ENCODE measurements at regions not wholly inside any gene's neighbourhood (a gene's known extent, or its start where the extent isn't known, plus 50 kb on each side); places are given as distances from the start of the nearest gene placed in this dataset.

DNA sequence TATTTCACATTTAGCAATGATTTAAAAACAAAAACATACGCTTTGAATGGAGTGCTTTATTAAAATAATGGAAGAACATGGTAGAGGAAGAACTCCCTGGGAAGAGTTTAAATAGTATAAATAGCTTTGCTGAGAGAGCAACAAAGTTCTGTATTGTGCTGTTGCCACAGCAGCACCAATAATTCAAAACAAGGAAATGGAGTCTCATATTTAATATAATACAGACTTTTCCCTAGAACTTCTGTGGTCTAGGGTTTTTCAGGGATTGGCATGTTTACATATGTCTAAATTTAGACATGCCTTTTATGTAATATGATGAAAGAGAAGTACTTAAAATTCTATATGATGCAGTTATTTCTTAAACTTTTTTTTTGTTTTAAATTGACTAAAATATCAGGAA is 217.2 kb upstream of the HDAC9 start:
- no peaks in the 10 kb centered on the region for H3K4me1 Mint-ChIP-seq (ENCODE audit: low read depth, unreplicated experiment)
- H3K36me3 Mint-ChIP-seq (ENCODE audit: low read depth, unreplicated experiment), result no peaks in the 10 kb centered on the region
- H3K79me2 ChIP-seq (ENCODE audit: insufficient read depth, low read length), result no peaks in the 10 kb centered on the region
- H3K27me3 Mint-ChIP-seq (ENCODE audit: low read depth, unreplicated experiment), result no peaks in the 10 kb centered on the region
- FAIRE-seq, result no peak
- H3K4me3 Mint-ChIP-seq (ENCODE audit: unreplicated experiment), result no peak overlapping the region
- no peak overlapping the region for H2AFZ ChIP-seq (ENCODE audit: low read depth, low read length)
- H3K27me3 ChIP-seq (ENCODE audit: insufficient read depth, low read length), result no peaks in the 10 kb centered on the region
- H3K9ac ChIP-seq (ENCODE audit: low read length), result no peak overlapping the region
- H3K4me1 ChIP-seq (ENCODE audit: insufficient read depth, low read length), result no peaks in the 10 kb centered on the region
- no peak overlapping the region for H3K4me2 ChIP-seq (ENCODE audit: low read length)
- no peak overlapping the region for H3K4me3 ChIP-seq (ENCODE audit: insufficient read depth, low read depth, low read length)
- H3K27ac Mint-ChIP-seq (ENCODE audit: unreplicated experiment), result no peak overlapping the region
- no peaks in the 10 kb centered on the region for H3K9me3 Mint-ChIP-seq (ENCODE audit: unreplicated experiment)
- H3K9me3 ChIP-seq (ENCODE audit: insufficient read depth, low read depth, low read length), result no peaks in the 10 kb centered on the region
- no peak for DNase-seq (ENCODE audit: low read depth)
- no peaks in the 10 kb centered on the region for H3K36me3 ChIP-seq (ENCODE audit: insufficient read depth, low read length)
- H4K20me1 ChIP-seq (ENCODE audit: insufficient read depth, low read length), result no peaks in the 10 kb centered on the region
- no peak for TF ChIP-seq CTCF (IDR thresholded peaks at IDR 0.05; ENCODE audit: insufficient read depth, low read depth, low read length)
- no peak for TF ChIP-seq EZH2 (IDR thresholded peaks at IDR 0.05; ENCODE audit: insufficient read depth, low read length)
- no peak overlapping the region for H3K27ac ChIP-seq (ENCODE audit: low read depth, low read length)

- Histone ChIP-seq H4K20me1 (ENCODE audit: insufficient read depth, low read length) (no peaks in the 10 kb centered on the region), H3K36me3 (ENCODE audit: insufficient read depth, low read length) (no peaks in the 10 kb centered on the region), H2AFZ (ENCODE audit: low read depth, low read length) (no peak overlapping the region), H3K4me1 (ENCODE audit: insufficient read depth, low read length) (no peaks in the 10 kb centered on the region), H3K79me2 (ENCODE audit: insufficient read depth, low read length) (no peaks in the 10 kb centered on the region), H3K9ac (ENCODE audit: low read length) (no peak overlapping the region), H3K4me3 (ENCODE audit: insufficient read depth, low read depth, low read length) (no peak overlapping the region), H3K9me3 (ENCODE audit: insufficient read depth, low read depth, low read length) (no peaks in the 10 kb centered on the region), H3K27ac (ENCODE audit: low read depth, low read length) (no peak overlapping the region), H3K4me2 (ENCODE audit: low read length) (no peak overlapping the region), H3K27me3 (ENCODE audit: insufficient read depth, low read length) (no peaks in the 10 kb centered on the region)
- no peaks in the 10 kb centered on the region for H3K4me1 Mint-ChIP-seq (ENCODE audit: low read depth, unreplicated experiment)
- H3K27me3 Mint-ChIP-seq (ENCODE audit: low read depth, unreplicated experiment), result no peaks in the 10 kb centered on the region
- H3K27ac Mint-ChIP-seq (ENCODE audit: unreplicated experiment), result no peak overlapping the region
- no peak for FAIRE-seq
- DNase-seq (ENCODE audit: low read depth), result no peak
- no peak overlapping the region for H3K4me3 Mint-ChIP-seq (ENCODE audit: unreplicated experiment)
- no peaks in the 10 kb centered on the region for H3K9me3 Mint-ChIP-seq (ENCODE audit: unreplicated experiment)
- TF ChIP-seq EZH2 (IDR thresholded peaks at IDR 0.05; ENCODE audit: insufficient read depth, low read length), result no peak
- TF ChIP-seq CTCF (IDR thresholded peaks at IDR 0.05; ENCODE audit: insufficient read depth, low read depth, low read length), result no peak
- no peaks in the 10 kb centered on the region for H3K36me3 Mint-ChIP-seq (ENCODE audit: low read depth, unreplicated experiment)
Measured at GRCh38 chr7:18283045-18283444, 212.5 kb upstream of the HDAC9 start.

DNA sequence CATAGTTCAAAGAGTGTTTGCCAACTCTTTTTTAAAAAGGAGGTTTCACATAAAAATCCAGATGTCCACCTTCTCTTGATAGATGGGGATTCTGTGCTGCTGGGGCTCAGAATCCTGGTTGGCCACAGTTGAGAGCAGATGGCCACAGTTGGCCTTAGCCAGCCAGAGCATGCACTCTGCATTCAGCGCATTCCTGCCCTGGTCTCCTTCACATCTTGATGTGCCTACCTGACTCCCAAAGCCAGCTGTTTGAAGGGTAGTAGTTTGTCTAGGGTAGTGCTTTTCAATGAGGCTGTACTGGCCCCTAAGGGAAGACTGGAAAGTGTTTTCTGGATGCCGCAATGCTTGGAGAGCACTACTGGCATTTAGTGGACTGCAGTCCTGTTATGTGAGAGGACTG is 208.1 kb upstream of the HDAC9 start:
- Histone ChIP-seq H3K36me3 (ENCODE audit: insufficient read depth, low read length) (no peaks in the 10 kb centered on the region), H3K27ac (ENCODE audit: low read depth, low read length) (no peak overlapping the region), H3K27me3 (ENCODE audit: insufficient read depth, low read length) (no peaks in the 10 kb centered on the region), H4K20me1 (ENCODE audit: insufficient read depth, low read length) (no peaks in the 10 kb centered on the region), H3K79me2 (ENCODE audit: insufficient read depth, low read length) (no peaks in the 10 kb centered on the region), H3K4me3 (ENCODE audit: insufficient read depth, low read depth, low read length) (no peak overlapping the region), H3K4me1 (ENCODE audit: insufficient read depth, low read length) (no peaks in the 10 kb centered on the region), H3K4me2 (ENCODE audit: low read length) (no peak overlapping the region), H3K9me3 (ENCODE audit: insufficient read depth, low read depth, low read length) (no peaks in the 10 kb centered on the region), H2AFZ (ENCODE audit: low read depth, low read length) (no peak overlapping the region), H3K9ac (ENCODE audit: low read length) (no peak overlapping the region)
- no peaks in the 10 kb centered on the region for H3K9me3 Mint-ChIP-seq (ENCODE audit: unreplicated experiment)
- TF ChIP-seq EZH2 (IDR thresholded peaks at IDR 0.05; ENCODE audit: insufficient read depth, low read length) (no peak), CTCF (IDR thresholded peaks at IDR 0.05; ENCODE audit: insufficient read depth, low read depth, low read length) (no peak)
- H3K27ac Mint-ChIP-seq (ENCODE audit: unreplicated experiment), result no peak overlapping the region
- H3K36me3 Mint-ChIP-seq (ENCODE audit: low read depth, unreplicated experiment), result no peaks in the 10 kb centered on the region
- H3K27me3 Mint-ChIP-seq (ENCODE audit: low read depth, unreplicated experiment), result no peaks in the 10 kb centered on the region
- no peaks in the 10 kb centered on the region for H3K4me1 Mint-ChIP-seq (ENCODE audit: low read depth, unreplicated experiment)
- no peak overlapping the region for H3K4me3 Mint-ChIP-seq (ENCODE audit: unreplicated experiment)
- FAIRE-seq (no peak), DNase-seq (ENCODE audit: low read depth) (no peak)

Data from astrocyte (in vitro differentiated cells and primary cell).